Suprapubic skin (tissue), 3 donors: ENCODE measurements at regions not wholly inside any gene's neighbourhood (a gene's known extent, or its start where the extent isn't known, plus 50 kb on each side); places are given as distances from the start of the nearest gene placed in this dataset.

Experiments
- POLR2AphosphoS5 ChIP-seq, 3 donors: sonication (generic); formaldehyde crosslinking; IDR thresholded peaks; one replicate each; pipeline ENCODE4 v1.6.1; 2017; ENCODE audit warnings: antibody characterized with exemption in 3 of 3
- TF ChIP-seq, protein P1 (sequence below), 2 donors: fragments of 200-600 bp in 1 of 2; fragments of 450-650 bp in 1 of 2; sonication (generic) in 1 of 2; IDR thresholded peaks; one replicate each; pipeline ENCODE4 v1.5.1; 2016 to 2019; ENCODE audit warnings: antibody characterized with exemption in 2 of 2, mild to moderate bottlenecking in 1 of 2, moderate library complexity in 1 of 2

DNA sequence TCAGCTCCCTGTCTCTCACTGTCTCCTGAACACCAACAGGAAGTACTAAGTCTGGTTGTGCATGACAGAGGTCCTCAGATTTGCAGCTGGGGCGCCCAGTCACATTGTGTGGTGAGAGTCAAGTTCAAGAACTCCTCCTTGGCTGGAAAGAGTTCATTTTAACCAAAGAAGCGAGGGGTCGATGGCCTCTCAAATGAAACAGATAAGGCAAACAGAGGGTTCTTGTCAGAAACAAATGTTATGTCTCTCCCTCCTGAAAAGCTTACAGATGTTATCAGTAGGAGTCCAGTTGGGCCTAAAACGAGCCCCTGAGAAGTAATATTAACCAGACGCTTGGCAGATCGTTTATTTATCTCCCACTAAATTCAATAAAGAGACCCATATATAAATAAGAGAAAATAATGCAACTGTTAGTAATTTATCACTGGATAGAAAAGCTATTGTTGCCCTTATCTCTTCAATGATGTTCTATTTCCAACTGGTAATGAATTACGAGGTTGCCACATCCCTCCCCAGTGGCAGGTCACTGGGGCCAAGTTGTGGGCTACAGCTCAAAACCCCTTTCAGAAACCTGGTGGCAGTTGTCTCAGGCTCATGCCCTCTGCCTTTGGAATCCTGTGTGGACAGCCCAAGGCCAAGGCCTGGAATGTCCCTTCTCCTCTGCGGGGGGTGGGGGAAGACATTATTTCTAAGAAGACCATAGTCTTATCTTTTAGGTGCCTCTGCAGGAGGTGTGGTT, 307.5 kb upstream of the DYNLRB2 start:
- TF ChIP-seq, protein P1, sequence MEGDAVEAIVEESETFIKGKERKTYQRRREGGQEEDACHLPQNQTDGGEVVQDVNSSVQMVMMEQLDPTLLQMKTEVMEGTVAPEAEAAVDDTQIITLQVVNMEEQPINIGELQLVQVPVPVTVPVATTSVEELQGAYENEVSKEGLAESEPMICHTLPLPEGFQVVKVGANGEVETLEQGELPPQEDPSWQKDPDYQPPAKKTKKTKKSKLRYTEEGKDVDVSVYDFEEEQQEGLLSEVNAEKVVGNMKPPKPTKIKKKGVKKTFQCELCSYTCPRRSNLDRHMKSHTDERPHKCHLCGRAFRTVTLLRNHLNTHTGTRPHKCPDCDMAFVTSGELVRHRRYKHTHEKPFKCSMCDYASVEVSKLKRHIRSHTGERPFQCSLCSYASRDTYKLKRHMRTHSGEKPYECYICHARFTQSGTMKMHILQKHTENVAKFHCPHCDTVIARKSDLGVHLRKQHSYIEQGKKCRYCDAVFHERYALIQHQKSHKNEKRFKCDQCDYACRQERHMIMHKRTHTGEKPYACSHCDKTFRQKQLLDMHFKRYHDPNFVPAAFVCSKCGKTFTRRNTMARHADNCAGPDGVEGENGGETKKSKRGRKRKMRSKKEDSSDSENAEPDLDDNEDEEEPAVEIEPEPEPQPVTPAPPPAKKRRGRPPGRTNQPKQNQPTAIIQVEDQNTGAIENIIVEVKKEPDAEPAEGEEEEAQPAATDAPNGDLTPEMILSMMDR (IDR thresholded peaks at IDR 0.05): no peak
- no peak for TF ChIP-seq POLR2AphosphoS5 (IDR thresholded peaks at IDR 0.05)
